Erythroblast (primary cell): ENCODE measurements at regions not wholly inside any gene's neighbourhood (a gene's known extent, or its start where the extent isn't known, plus 50 kb on each side); places are given as distances from the start of the nearest gene placed in this dataset.

Source experiments
- GATA1 ChIP-seq: IDR thresholded peaks from 2 replicates; pipeline ENCODE4 v1.6.1; 2011; ENCODE audit warnings: low read depth, mild to moderate bottlenecking, control low read depth, low read length, moderate library complexity
- POLR2A ChIP-seq: IDR thresholded peaks from 2 replicates; pipeline ENCODE4 v1.6.1; 2011; ENCODE audit warnings: mild to moderate bottlenecking, low read length

DNA sequence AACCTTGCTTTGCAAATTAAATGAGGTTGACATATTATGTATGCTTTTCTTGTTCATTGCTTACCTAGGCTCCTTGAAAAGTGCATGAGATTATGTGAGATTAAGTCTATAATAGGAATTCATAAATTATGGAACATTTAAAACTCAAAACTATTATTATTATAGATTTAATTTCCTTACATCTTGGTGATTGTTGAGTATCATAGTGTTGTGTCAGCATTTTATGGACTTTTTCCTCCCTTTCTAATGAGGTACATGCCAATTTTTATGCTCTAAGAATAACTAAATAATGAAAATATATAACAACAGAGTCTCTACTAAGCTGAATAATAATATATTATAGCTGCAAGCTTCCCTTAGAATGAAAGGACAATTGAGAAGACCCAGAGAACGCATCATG lies 848.8 kb upstream of the AADAT start:
- TF ChIP-seq POLR2A (no peak), GATA1 (no peak)
